Central memory CD8-positive, alpha-beta T cell (primary cell): ENCODE measurements at regions not wholly inside any gene's neighbourhood (a gene's known extent, or its start where the extent isn't known, plus 50 kb on each side); places are given as distances from the start of the nearest gene placed in this dataset.

Experiments used
- ATAC-seq: fragments of 150-1000 bp; cut with Tn5 transposase; replicated peaks from 2 replicates; pipeline ENCODE4 v1.10.0; 2022; ENCODE audit warnings: mild to moderate bottlenecking, moderate FRiP score, moderate number of reproducible peaks; ENCODE audit not compliant: poor library complexity, severe bottlenecking; ENCODE audit errors: extremely low read depth
- DNase-seq, 2 donors: peaks; one replicate each; pipeline ENCODE4 v3.0.0; 2021; ENCODE audit warnings: low spot score in 2 of 2
- H3K27ac Mint-ChIP-seq: one replicate; pipeline ENCODE4 v1.8.0; 2022; ENCODE audit warnings: low read depth, mild to moderate bottlenecking, moderate library complexity, mixed read lengths
- H3K27me3 Mint-ChIP-seq: one replicate; pipeline ENCODE4 v1.8.0; 2022; ENCODE audit warnings: mixed read lengths
- H3K36me3 Mint-ChIP-seq: one replicate; pipeline ENCODE4 v1.8.0; 2022; ENCODE audit warnings: mild to moderate bottlenecking, moderate library complexity, mixed read lengths; ENCODE audit not compliant: insufficient read depth
- H3K4me1 Mint-ChIP-seq: one replicate; pipeline ENCODE4 v1.8.0; 2022; ENCODE audit warnings: mixed read lengths
- H3K4me3 Mint-ChIP-seq: one replicate; pipeline ENCODE4 v1.8.0; 2022; ENCODE audit warnings: mild to moderate bottlenecking, moderate library complexity, mixed read lengths
- H3K9me3 Mint-ChIP-seq: one replicate; pipeline ENCODE4 v1.8.0; 2022; ENCODE audit warnings: mixed read lengths

GRCh38 chr5:40317023-40317422 lies 362.7 kb upstream of the PTGER4 start:
- H3K27ac Mint-ChIP-seq, result no peak overlapping the region
- no peaks in the 10 kb centered on the region for H3K9me3 Mint-ChIP-seq
- no peaks in the 10 kb centered on the region for H3K36me3 Mint-ChIP-seq
- DNase-seq (no peak), ATAC-seq (no peak)
- H3K4me3 Mint-ChIP-seq, result no peak overlapping the region
- H3K4me1 Mint-ChIP-seq, result no peaks in the 10 kb centered on the region
- H3K27me3 Mint-ChIP-seq, result no peaks in the 10 kb centered on the region

- no peak overlapping the region for H3K27ac Mint-ChIP-seq
- ATAC-seq, result no peak
Measured at GRCh38 chr5:40315126-40315525, 364.6 kb upstream of the PTGER4 start.

GRCh38 chr5:40314275-40314674 lies 365.4 kb upstream of the PTGER4 start:
- ATAC-seq, result no peak
- Mint-ChIP-seq H3K9me3 (no peaks in the 10 kb centered on the region), H3K4me3 (no peak overlapping the region), H3K36me3 (no peaks in the 10 kb centered on the region), H3K27ac (no peak overlapping the region), H3K4me1 (no peaks in the 10 kb centered on the region), H3K27me3 (no peaks in the 10 kb centered on the region)
- DNase-seq, result no peak

More at GRCh38 chr5:40315126-40315525, 364.6 kb upstream of the PTGER4 start:
- Mint-ChIP-seq H3K9me3 (no peaks in the 10 kb centered on the region), H3K4me1 (no peaks in the 10 kb centered on the region), H3K4me3 (no peak overlapping the region), H3K36me3 (no peaks in the 10 kb centered on the region), H3K27me3 (no peaks in the 10 kb centered on the region)
- no peak for DNase-seq

GRCh38 chr5:40312205-40312604 lies 367.5 kb upstream of the PTGER4 start:
- H3K27ac Mint-ChIP-seq, result no peak overlapping the region
- ATAC-seq, result no peak
- H3K4me1 Mint-ChIP-seq, result no peaks in the 10 kb centered on the region
- H3K4me3 Mint-ChIP-seq, result no peak overlapping the region
- no peak for DNase-seq
- no peaks in the 10 kb centered on the region for H3K36me3 Mint-ChIP-seq
- H3K27me3 Mint-ChIP-seq, result no peaks in the 10 kb centered on the region
- no peaks in the 10 kb centered on the region for H3K9me3 Mint-ChIP-seq

GRCh38 chr5:40309851-40310250 lies 369.9 kb upstream of the PTGER4 start:
- Mint-ChIP-seq H3K36me3 (no peaks in the 10 kb centered on the region), H3K27ac (no peak overlapping the region), H3K27me3 (no peaks in the 10 kb centered on the region), H3K4me3 (no peak overlapping the region), H3K4me1 (no peaks in the 10 kb centered on the region), H3K9me3 (no peaks in the 10 kb centered on the region)
- ATAC-seq (no peak), DNase-seq (no peak)

- DNase-seq, result no peak
- no peak overlapping the region for H3K27ac Mint-ChIP-seq
- no peaks in the 10 kb centered on the region for H3K9me3 Mint-ChIP-seq
- no peaks in the 10 kb centered on the region for H3K4me1 Mint-ChIP-seq
- no peaks in the 10 kb centered on the region for H3K27me3 Mint-ChIP-seq
- H3K4me3 Mint-ChIP-seq, result no peak overlapping the region
- no peak for ATAC-seq
- H3K36me3 Mint-ChIP-seq, result no peaks in the 10 kb centered on the region
Measured at GRCh38 chr5:40308867-40309266, 370.8 kb upstream of the PTGER4 start.

GRCh38 chr5:40307920-40308319 lies 371.8 kb upstream of the PTGER4 start:
- H3K27me3 Mint-ChIP-seq, result no peaks in the 10 kb centered on the region
- no peaks in the 10 kb centered on the region for H3K4me1 Mint-ChIP-seq
- no peaks in the 10 kb centered on the region for H3K36me3 Mint-ChIP-seq
- no peak overlapping the region for H3K27ac Mint-ChIP-seq
- no peaks in the 10 kb centered on the region for H3K9me3 Mint-ChIP-seq
- DNase-seq (no peak), ATAC-seq (no peak)
- H3K4me3 Mint-ChIP-seq, result no peak overlapping the region

- no peak overlapping the region for H3K27ac Mint-ChIP-seq
- no peak for DNase-seq
- no peak overlapping the region for H3K4me3 Mint-ChIP-seq
- H3K36me3 Mint-ChIP-seq, result peaks cover under 1% of the 10 kb centered on the region
- no peaks in the 10 kb centered on the region for H3K4me1 Mint-ChIP-seq
- H3K27me3 Mint-ChIP-seq, result no peaks in the 10 kb centered on the region
- no peaks in the 10 kb centered on the region for H3K9me3 Mint-ChIP-seq
- no peak for ATAC-seq
Measured at GRCh38 chr5:40306869-40307487, 372.7 kb upstream of the PTGER4 start.

- ATAC-seq (no peak), DNase-seq (no peak)
- Mint-ChIP-seq H3K4me1 (no peaks in the 10 kb centered on the region), H3K27me3 (no peaks in the 10 kb centered on the region), H3K9me3 (peaks cover 5% of the 10 kb centered on the region), H3K27ac (no peak overlapping the region), H3K4me3 (no peak overlapping the region), H3K36me3 (no peaks in the 10 kb centered on the region)
Measured at GRCh38 chr5:40292006-40292405, 387.7 kb upstream of the PTGER4 start.

- H3K36me3 Mint-ChIP-seq, result no peaks in the 10 kb centered on the region
- no peaks in the 10 kb centered on the region for H3K27me3 Mint-ChIP-seq
- DNase-seq (no peak), ATAC-seq (no peak)
- no peak overlapping the region for H3K27ac Mint-ChIP-seq
- no peaks in the 10 kb centered on the region for H3K4me1 Mint-ChIP-seq
- no peak overlapping the region for H3K4me3 Mint-ChIP-seq
- peaks cover 5% of the 10 kb centered on the region for H3K9me3 Mint-ChIP-seq
Measured at GRCh38 chr5:40291338-40291737, 388.4 kb upstream of the PTGER4 start.

GRCh38 chr5:40288800-40289485 lies 390.8 kb upstream of the PTGER4 start:
- Mint-ChIP-seq H3K27me3 (no peaks in the 10 kb centered on the region), H3K4me1 (no peaks in the 10 kb centered on the region), H3K36me3 (no peaks in the 10 kb centered on the region), H3K27ac (no peak overlapping the region), H3K9me3 (peaks cover 5% of the 10 kb centered on the region), H3K4me3 (no peak overlapping the region)
- no peak for DNase-seq
- no peak for ATAC-seq

- Mint-ChIP-seq H3K27ac (no peak overlapping the region), H3K36me3 (no peaks in the 10 kb centered on the region), H3K27me3 (no peaks in the 10 kb centered on the region), H3K9me3 (no peaks in the 10 kb centered on the region), H3K4me3 (no peak overlapping the region), H3K4me1 (no peaks in the 10 kb centered on the region)
- DNase-seq (no peak), ATAC-seq (no peak)
Measured at GRCh38 chr5:40284863-40285262, 394.9 kb upstream of the PTGER4 start.

GRCh38 chr5:40278881-40279280 lies 400.8 kb upstream of the PTGER4 start:
- Mint-ChIP-seq H3K36me3 (no peaks in the 10 kb centered on the region), H3K9me3 (no peaks in the 10 kb centered on the region), H3K27ac (no peak overlapping the region), H3K4me1 (peaks cover 23% of the 10 kb centered on the region), H3K27me3 (no peaks in the 10 kb centered on the region), H3K4me3 (no peak overlapping the region)
- no peak for DNase-seq
- ATAC-seq, result no peak
